HepG2 (cell line): ENCODE measurements at regions not wholly inside any gene's neighbourhood (a gene's known extent, or its start where the extent isn't known, plus 50 kb on each side); places are given as distances from the start of the nearest gene placed in this dataset.

Experiments used
- ATF3 ChIP-seq: sonication (generic); formaldehyde crosslinking; IDR thresholded peaks from 2 replicates; pipeline ENCODE4 v1.4.0; 2020; ENCODE audit warnings: missing genetic modification reagents
- CREM ChIP-seq, 2 experiments: sonication (generic) in 1 of 2; formaldehyde crosslinking in 1 of 2; IDR thresholded peaks; 2 replicates each; pipeline versions ENCODE4 v1.4.0 to v1.6.1; 2016 to 2020; ENCODE audit warnings: antibody characterized with exemption in 1 of 2, mild to moderate bottlenecking in 1 of 2, missing genetic modification reagents in 1 of 2
- CTCF ChIP-seq: sonication (generic); formaldehyde crosslinking; IDR thresholded peaks from 2 replicates; pipeline ENCODE4 v1.5.0; 2020; ENCODE audit warnings: mild to moderate bottlenecking, missing genetic modification reagents, moderate library complexity
- E2F2 ChIP-seq: sonication (generic); formaldehyde crosslinking; IDR thresholded peaks from 2 replicates; pipeline ENCODE4 v1.4.0; 2020; ENCODE audit warnings: missing genetic modification reagents, borderline replicate concordance
- EP300 ChIP-seq, 3 experiments: sonication (generic) in 1 of 3; formaldehyde crosslinking in 1 of 3; IDR thresholded peaks; 2 replicates each; pipeline versions ENCODE4 v1.5.1 to v1.6.1; 2011 to 2020; ENCODE audit warnings: low read depth in 2 of 3, low read length in 2 of 3, borderline replicate concordance in 1 of 3, improper control_type of control experiment in 1 of 3, mild to moderate bottlenecking in 1 of 3, missing genetic modification reagents in 1 of 3, moderate library complexity in 1 of 3
- FOXM1 ChIP-seq: sonication (generic); formaldehyde crosslinking; IDR thresholded peaks from 2 replicates; pipeline ENCODE4 v1.5.0; 2020; ENCODE audit warnings: missing genetic modification reagents
- KAT8 ChIP-seq: IDR thresholded peaks from 2 replicates; pipeline ENCODE4 v1.6.1; 2016; ENCODE audit warnings: missing genetic modification reagents, missing compliant biosample characterization
- POLR2A ChIP-seq, 2 experiments: IDR thresholded peaks; 2 replicates each; pipeline ENCODE4 v1.6.1; 2011; ENCODE audit warnings: low read depth in 2 of 2, low read length in 2 of 2, mild to moderate bottlenecking in 1 of 2, moderate library complexity in 1 of 2; ENCODE audit not compliant: insufficient read depth in 1 of 2
- RNF2 ChIP-seq: fragments of 450-650 bp; conservative IDR thresholded peaks from 2 replicates; pipeline ENCODE4 v1.6.1; 2016; ENCODE audit warnings: low read depth
- SAP130 ChIP-seq: IDR thresholded peaks from 2 replicates; pipeline ENCODE4 v1.6.1; 2016; ENCODE audit warnings: low read depth
- SUZ12 ChIP-seq: fragments of 150-350 bp; IDR thresholded peaks from 2 replicates; pipeline ENCODE4 v1.6.1; 2014; ENCODE audit warnings: low read depth, low read length
- ZNF34 ChIP-seq: sonication (generic); formaldehyde crosslinking; IDR thresholded peaks from 2 replicates; pipeline ENCODE4 v1.4.0; 2020; ENCODE audit warnings: mild to moderate bottlenecking, missing genetic modification reagents, borderline replicate concordance

- TF ChIP-seq ZNF34 (CRISPR knock-in tag) (no peak), SUZ12 (no peak), EP300 (IDR thresholded peaks at IDR 0.05; ENCODE audit: low read depth in 2 of 2, low read length in 2 of 2) (no peak), EP300 (CRISPR knock-in tag; IDR thresholded peaks at IDR 0.05; ENCODE audit: borderline replicate concordance) (no peak), FOXM1 (CRISPR knock-in tag) (no peak), ATF3 (CRISPR knock-in tag) (no peak), E2F2 (CRISPR knock-in tag) (no peak), POLR2A (IDR thresholded peaks at IDR 0.05; ENCODE audit: insufficient read depth in 1 of 2, low read depth in 2 of 2, low read length in 2 of 2) (no peak), CTCF (CRISPR knock-in tag) (no peak), RNF2 (no peak), CREM (IDR thresholded peaks at IDR 0.05) (no peak), CREM (CRISPR knock-in tag; IDR thresholded peaks at IDR 0.05) (no peak), SAP130 (CRISPR knock-in tag) (no peak), KAT8 (no peak)
Measured at GRCh38 chr1:59113876-59114457, 182.9 kb upstream of the FGGY start.
